ENCODE measurements at regions not wholly inside any gene's neighbourhood (a gene's known extent, or its start where the extent isn't known, plus 50 kb on each side); places are given as distances from the start of the nearest gene placed in this dataset.

GRCh38 chr9:93730217-93730616 lies 153.8 kb downstream of the PHF2 start:
- DNase-seq (ENCODE audit: low spot score): no peak
